GM12891 (cell line): ENCODE measurements at regions not wholly inside any gene's neighbourhood (a gene's known extent, or its start where the extent isn't known, plus 50 kb on each side); places are given as distances from the start of the nearest gene placed in this dataset.

ENCODE experiments used
- POLR2A ChIP-seq: IDR thresholded peaks from 2 replicates; pipeline ENCODE4 v1.6.1; 2011; ENCODE audit warnings: low read depth, low read length, control low read depth
- POLR2AphosphoS5 ChIP-seq: IDR thresholded peaks from 2 replicates; pipeline ENCODE4 v1.6.1; 2011; ENCODE audit warnings: low read depth, low read length, control low read depth
- POU2F2 ChIP-seq: IDR thresholded peaks from 2 replicates; pipeline ENCODE4 v1.6.1; 2011; ENCODE audit warnings: low read depth, mild to moderate bottlenecking, control low read depth, low read length, moderate library complexity
- TAF1 ChIP-seq: IDR thresholded peaks from 2 replicates; pipeline ENCODE4 v1.6.1; 2011; ENCODE audit warnings: low read depth, low read length, control low read depth

GRCh38 chr7:91719008-91719407 lies 161.5 kb downstream of the MTERF1 start:
- no peak for TF ChIP-seq POLR2AphosphoS5
- no peak for TF ChIP-seq POLR2A
- TF ChIP-seq TAF1, result no peak
- no peak for TF ChIP-seq POU2F2
